Myocyte (in vitro differentiated cells): ENCODE measurements at regions not wholly inside any gene's neighbourhood (a gene's known extent, or its start where the extent isn't known, plus 50 kb on each side); places are given as distances from the start of the nearest gene placed in this dataset.

Experiments used
- DNase-seq: peaks from one replicate; pipeline ENCODE4 v3.0.0-alpha.2; 2012; ENCODE audit warnings: low read depth

DNA sequence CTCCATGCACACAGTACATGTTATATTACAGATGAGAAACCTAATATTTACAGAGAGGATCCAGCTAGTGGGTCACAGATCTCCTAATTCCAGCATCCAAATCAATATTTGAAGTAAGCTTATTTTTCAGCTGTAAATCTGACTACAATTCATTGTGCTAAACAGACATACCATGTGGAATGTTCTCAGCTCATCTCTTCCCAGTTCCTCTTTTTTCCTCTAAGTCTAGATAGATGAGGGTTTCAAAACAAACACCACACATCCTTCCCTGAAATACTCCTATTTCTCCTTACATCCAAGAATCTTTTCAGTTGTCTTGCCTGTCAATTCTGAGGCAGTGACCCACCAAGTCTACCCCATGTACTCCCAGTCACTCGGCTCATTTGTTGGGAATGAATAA lies 200.7 kb upstream of the PIK3C3 start:
- DNase-seq, result no peak

- DNase-seq, result no peak
These were observed 201.2 kb upstream of the PIK3C3 start for GRCh38 chr18:41753826-41754225.

DNA sequence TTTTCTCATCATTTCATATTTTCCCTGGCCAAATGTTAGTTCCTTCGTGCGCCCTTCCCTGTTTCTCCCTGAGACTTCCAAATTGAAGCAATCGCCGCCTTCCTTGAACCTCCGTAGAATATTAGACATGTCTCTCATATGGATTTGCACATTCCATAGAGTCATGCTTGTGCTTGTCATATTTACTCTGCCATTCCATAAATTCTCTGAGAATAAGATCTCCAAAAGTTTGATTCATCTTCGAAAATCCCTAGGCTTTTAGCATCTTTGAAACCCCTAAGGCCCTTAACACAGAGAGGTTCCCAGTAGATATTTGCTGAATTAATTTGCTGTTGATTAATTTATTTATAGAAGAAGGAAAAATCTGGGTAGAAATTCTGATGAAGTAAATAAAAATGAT lies 202.2 kb upstream of the PIK3C3 start:
- DNase-seq, result no peak

GRCh38 chr18:41751652-41752051 lies 203.4 kb upstream of the PIK3C3 start:
- no peak for DNase-seq

DNA sequence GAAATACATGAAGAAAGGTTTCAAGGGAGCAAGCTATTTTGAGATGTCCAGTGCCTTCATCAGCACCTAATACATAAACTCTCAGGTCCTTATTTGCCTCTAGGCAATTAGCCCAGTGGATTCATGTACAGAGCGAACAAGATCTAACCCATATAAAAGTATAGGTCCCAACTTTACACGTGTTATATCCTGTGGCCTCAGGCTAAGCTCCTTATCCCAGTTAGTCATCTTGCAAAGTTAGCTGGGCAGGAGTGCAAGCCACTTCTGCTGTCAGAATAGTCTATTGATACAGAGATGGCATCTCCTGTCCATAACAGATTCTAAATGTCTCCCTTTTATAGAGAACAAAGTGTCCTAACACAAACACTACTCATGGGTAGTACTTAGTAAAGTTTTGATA lies 203.9 kb upstream of the PIK3C3 start:
- no peak for DNase-seq

DNA sequence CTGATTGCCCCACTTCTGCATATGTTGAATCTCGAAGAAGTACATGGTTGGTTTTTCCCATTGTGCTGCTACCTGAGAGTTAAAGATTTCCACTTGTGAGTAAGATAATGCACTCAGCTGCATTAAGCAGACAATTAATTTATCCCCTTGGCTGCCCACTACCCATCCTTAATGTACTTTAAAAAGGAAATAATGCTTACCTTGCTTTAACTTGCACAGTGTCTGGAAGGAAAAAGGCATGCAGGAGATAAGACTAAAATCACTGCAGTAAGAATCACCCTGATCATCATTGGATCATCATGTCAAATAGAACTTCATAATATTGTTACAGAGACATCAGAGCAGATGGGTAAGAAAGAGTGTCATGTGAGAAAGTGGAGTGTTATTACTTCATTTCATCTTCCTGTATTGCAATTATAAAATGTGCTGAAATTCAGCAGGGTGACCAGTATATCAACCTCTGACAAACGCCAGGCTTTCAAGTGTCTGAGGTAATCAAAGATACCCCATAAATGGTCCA lies 207.3 kb upstream of the PIK3C3 start:
- no peak for DNase-seq

- peak; percentile 13 for DNase-seq
These were observed 209.6 kb upstream of the PIK3C3 start for GRCh38 chr18:41745166-41746049.

DNA sequence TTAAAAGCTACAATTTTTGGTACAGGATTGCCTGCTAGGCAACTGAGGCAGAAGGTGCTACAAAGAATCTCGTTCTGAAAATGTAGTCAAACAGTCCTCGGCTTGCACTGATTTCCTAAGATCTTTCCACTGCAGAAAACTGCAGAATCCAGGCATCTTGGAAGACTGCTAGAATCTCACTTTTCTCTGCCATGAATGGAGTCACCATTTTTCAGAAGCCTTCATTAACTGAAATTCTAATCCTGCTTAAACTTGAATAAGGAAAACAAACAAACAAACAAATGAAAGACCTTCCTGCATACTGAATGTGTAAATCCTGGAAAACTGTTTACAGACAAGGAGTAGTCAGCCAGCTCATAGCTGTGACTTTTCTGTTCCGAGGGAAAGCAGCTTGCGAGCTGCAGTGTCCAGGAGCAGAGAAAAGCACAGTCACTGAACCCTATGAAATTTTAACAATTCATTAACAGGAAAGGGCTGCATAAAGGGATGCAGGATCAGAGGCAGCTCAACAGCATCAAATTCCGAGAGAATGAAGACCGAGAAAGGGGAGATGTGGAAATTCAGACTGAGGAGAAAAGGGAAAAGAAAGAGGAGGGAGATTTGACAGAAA lies 210.5 kb upstream of the PIK3C3 start:
- DNase-seq, result no peak

- no peak for DNase-seq
These were observed 217.8 kb upstream of the PIK3C3 start for GRCh38 chr18:41737218-41737617.

DNA sequence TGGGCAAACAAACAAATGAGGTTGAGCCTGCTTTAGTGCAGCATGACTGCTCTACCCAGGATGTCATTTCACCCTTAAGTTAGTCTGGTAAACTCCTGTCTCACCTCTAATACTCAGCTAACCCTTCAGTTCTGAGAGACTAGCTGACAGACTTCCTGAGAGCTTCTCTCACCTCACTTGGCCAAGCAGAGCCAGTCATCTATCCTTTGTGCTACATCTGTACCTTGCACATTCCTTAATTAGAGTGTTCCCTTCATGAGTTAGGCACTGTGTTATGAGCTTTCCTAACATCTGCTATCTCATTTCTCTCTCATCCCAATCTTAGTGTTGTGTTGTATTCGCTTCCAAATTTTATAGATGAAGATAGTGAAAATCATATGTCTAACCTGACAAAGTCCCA lies 220.1 kb upstream of the PIK3C3 start:
- DNase-seq, result no peak

DNA sequence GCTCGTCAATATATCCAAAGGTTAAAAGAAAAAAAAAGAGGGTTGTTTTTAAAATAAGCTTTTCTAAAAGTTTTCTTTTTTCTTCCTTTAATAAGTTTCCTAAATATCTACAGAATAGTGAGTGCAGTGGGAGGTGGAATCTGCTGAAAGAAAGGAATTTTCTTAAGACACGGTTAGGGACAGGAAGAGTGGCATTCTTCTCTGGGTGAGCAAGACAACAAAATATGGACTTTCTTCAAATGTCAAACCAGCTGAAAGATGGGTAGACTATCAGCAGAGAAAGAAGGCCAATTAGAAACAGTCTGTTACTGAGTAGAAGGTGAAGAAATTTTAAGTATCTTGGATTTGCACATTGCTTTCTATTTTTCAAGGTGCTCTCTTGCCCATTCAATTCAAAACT lies 222.7 kb upstream of the PIK3C3 start:
- DNase-seq, result no peak

DNA sequence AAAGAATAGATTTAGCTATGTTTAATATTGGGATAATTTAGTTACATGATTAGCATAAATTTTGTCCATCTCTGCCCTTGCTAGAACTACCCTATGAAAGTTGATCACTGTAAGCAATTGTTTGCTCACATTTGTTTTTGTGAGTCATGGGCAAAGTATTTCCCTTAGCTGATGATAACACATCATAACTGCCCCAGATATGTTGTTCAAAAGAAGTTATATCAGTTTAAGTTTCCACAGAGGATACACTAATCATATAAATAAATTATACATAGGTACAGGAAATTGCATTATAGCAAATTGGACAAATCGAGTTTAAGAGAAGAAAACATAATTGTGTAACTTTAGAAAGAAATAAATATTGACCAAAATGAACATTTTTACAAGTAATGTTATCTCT lies 223.2 kb upstream of the PIK3C3 start:
- no peak for DNase-seq

DNA sequence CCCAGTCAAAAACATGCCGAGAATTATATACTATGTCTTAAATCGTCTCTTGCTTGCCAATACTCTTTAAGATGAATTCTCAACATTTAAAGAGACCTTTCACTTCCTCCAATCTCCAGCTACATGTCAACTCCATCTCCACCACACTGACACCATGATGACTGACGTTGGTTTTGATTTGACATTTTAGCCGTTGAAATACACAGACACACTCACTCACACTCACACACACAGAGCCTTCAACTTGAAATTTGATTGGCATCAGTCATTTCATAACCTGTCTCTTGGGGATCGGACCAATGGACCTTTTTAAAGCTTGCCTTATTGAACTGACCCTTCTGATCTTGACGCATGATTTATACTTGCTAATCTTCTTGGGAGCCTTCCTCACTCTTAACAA lies 230.8 kb upstream of the PIK3C3 start:
- no peak for DNase-seq

- DNase-seq, result no peak
These were observed 233.8 kb upstream of the PIK3C3 start for GRCh38 chr18:41721103-41721790.

DNA sequence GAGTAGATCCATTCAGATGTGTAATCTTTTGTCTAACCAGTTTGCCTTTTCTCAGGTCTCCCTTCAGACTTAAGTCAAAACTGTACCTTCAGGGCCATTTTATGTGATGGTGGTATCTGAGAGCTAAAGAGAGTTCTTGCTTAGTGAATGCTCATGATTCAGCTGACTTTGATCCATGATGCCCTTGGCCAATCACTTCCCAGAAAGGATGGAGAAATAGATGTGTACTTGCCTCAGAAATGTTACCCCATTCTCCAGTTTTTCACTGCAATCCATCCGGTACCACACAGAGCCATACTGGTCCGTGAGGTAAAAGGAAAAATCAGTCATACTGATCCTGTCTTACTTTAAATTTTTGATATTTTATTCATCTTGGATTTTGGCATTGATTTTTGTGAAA lies 234.8 kb upstream of the PIK3C3 start:
- no peak for DNase-seq

DNA sequence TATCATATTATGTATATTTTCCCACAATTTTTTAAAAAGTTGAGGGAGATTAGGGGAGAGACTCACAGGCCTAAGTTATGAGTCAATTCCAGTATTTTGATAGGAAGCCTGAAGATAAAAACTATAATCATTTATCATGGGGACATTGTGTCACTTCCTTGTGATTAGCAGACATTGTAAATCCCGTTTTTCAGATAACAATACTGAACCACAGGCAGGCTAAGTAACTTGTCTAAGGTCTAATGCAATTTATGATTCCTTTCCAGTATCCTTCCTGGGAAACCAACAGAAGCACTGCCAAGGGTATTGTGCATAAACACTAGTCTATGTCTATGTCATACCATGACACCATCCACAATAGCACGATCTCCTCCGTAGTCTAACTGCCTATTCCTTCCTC lies 235.2 kb upstream of the PIK3C3 start:
- no peak for DNase-seq

DNA sequence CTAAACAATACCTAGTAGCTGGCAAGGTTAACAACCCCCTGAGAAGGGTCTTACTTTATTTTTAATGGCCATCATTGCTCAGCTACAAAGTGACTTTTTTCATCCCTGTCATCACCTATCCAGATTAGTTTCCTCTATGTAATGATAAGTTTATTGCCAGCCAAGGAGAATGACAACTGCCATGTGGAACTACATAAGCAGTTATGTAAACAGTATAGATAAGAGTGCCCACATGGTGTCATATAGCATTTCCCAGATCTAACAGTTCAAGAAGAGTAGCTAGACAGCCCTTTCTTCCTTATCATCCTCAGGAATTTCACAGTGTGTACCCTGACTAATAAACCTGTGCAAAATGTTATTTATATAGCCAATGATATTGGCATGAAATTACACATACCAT lies 240.2 kb upstream of the PIK3C3 start:
- no peak for DNase-seq

DNA sequence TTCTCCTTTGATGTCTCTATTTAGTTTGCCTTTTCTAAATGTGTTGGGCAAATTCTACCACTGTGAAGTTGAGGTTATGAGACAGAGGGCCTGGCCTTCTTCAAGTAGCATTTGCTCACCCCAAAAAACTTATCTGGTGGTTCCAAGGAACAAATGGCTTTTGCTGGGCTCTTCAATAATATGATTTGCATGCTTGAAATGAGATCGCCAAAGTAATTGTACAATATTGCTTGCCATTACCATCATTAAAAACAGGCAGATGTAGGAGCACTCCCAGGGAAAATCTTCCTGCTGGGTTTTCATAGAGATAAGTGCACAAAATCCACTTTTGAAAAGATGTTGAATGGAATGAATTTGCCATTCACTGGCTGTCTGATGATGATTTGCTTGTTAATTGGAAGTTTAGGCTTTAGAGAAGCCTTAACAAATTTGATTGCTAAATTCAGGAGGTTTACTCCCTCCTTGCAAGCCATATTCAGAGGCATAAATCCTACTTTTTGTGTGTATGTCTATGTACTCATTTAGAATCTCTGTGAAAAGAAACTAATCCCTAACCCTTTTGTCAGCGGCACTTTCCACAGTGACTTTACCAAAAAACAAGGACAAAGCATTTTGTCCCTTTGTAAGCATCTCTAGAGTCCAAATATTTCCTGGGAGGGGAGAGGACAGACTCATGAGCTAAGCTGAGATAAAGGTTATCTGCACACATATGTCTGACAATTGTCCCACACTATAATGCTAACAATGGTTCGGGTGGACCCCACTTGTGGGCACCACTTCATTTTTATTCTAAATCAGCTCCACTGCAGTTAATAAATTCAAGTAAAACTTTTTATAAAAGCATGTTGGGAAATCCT lies 240.8 kb upstream of the PIK3C3 start:
- DNase-seq, result no peak

DNA sequence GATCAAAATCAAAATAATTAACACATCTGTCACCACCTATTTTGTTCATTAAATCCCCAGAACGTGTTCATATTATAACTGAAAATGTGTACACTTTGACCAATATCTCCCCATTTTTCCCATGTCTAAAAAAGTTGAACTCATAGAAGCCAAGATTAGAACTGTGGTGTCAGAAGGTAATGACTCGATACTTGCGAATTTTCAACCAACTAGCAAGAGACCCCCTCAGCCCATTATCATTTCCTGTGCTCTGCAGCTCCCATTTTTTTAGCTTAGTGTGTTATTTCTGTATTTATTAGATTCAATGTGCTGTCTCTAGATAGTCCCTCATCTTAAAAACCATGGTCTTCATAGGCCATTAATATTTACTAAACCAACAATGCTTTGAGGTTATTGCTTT lies 248.7 kb upstream of the PIK3C3 start:
- no peak for DNase-seq

GRCh38 chr18:41703744-41704530 lies 251.1 kb upstream of the PIK3C3 start:
- no peak for DNase-seq
